ENCODE measurements at regions not wholly inside any gene's neighbourhood (a gene's known extent, or its start where the extent isn't known, plus 50 kb on each side); places are given as distances from the start of the nearest gene placed in this dataset.

DNA sequence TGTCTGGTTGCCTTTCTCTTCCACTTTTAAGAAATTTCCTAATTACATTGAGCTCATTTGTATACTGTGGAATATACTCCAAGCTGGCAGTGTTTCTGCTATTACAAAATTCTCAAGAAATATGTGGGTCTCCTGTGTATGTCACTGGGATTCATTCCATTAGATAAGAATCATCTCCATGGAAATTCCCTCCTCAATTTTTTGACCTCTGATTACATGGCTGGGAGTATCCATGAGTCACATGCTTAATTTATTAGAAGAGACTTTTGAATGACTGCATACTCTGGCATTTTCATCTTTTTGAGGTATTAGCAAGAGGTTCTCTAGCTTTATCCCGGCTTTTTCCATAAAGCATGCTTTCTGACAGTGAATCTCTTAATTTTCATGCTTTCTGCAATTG, 665.5 kb upstream of the CNTNAP5 start:
- H3K4me3 ChIP-seq (replicated peaks; ENCODE audit: low read depth, low read length): no peak overlapping the region
- no peak for DNase-seq (ENCODE audit: low read depth)
- TF ChIP-seq, protein P1, sequence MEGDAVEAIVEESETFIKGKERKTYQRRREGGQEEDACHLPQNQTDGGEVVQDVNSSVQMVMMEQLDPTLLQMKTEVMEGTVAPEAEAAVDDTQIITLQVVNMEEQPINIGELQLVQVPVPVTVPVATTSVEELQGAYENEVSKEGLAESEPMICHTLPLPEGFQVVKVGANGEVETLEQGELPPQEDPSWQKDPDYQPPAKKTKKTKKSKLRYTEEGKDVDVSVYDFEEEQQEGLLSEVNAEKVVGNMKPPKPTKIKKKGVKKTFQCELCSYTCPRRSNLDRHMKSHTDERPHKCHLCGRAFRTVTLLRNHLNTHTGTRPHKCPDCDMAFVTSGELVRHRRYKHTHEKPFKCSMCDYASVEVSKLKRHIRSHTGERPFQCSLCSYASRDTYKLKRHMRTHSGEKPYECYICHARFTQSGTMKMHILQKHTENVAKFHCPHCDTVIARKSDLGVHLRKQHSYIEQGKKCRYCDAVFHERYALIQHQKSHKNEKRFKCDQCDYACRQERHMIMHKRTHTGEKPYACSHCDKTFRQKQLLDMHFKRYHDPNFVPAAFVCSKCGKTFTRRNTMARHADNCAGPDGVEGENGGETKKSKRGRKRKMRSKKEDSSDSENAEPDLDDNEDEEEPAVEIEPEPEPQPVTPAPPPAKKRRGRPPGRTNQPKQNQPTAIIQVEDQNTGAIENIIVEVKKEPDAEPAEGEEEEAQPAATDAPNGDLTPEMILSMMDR (IDR thresholded peaks at IDR 0.05; ENCODE audit: low read length, missing control alignments): no peak

DNA sequence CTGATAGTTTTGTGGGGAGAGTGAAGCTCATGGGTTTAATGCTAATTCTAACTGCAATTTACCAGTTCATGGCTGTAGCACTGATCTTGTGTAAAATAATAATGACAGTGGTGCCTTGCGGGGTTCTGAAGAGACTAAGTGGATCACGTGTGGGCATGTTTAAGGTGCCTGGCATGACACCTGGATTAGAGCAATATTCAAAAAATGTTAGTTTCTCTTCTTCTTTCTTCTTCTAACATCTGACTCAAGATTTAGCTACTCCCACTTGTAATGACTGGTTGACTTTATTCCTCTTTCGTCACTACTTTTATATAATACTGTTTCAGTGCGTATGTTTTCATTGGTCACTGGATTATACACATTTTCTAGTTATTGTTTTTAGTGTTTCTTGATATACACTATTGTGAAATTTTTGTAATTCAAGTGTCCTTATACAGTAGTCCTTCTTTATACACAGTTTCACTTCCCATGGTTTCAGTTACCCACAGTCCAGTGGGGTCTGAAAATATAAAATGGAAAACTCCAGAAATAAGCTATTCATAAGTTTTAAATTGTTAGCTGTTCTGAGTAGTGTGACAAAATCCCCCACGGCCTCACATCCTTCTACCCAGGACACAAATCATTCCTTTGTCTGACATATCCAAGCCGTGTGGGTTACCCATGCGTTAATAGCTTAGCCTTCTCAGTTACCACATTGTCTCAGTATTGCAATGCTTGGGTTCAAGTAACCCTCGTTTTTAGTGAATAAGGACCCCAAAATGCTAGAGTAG, 662.2 kb upstream of the CNTNAP5 start:
- no peak overlapping the region for H3K4me3 ChIP-seq (replicated peaks; ENCODE audit: low read depth, low read length)
- DNase-seq (ENCODE audit: low read depth): no peak
- TF ChIP-seq, protein P1 (IDR thresholded peaks at IDR 0.05; ENCODE audit: low read length, missing control alignments): no peak

DNA sequence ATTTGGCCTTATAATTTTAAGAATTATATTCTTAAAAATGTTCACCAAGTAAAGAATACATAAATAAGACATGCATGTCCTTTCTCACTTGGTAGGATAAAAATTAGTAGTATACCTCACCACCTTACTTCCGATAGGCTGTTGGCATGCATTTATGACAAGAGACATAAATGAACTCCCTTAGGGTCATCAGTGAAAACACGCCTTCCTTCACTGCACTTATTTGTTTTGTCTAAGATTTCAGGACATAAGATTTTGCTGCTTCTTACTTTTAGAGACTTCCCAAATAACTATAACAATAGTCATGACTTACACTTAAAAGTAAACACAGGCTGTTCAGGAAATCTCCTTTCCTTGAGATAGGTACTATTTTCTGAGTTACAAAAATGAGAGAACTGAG, 661.3 kb upstream of the CNTNAP5 start:
- no peak overlapping the region for H3K4me3 ChIP-seq (replicated peaks; ENCODE audit: low read depth, low read length)
- TF ChIP-seq, protein P1 (IDR thresholded peaks at IDR 0.05; ENCODE audit: low read length, missing control alignments): no peak

DNA sequence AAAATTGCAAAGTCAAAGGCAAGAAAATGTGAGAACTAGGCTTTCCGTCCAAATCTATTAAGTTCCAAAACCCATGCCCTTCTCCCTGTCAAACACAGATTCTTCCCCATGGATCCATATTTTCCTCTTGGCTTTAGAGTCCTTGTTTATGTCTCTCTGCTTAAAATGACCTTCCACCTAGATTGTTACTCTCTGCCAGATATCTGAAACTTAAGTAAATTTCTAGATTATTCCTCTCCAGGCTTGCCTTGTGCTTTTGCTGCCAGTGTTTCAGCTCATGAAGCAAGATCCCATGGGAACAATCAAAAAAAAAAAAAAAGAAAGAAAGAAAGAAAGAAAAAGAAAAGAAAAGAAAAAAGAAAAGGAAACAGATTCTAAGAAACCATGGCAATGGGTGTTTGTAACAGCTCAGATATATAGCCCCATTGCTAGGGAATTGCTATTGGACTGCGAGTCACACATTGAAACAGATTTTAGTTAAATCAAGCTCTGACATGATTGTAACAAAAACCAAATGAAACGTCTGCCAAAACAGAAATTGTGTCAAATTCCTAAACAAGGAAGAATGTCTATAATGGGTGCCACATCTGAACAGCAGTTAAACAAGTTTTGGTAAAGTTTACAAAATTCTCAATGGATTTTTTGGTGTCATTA, 660.7 kb upstream of the CNTNAP5 start:
- TF ChIP-seq, protein P1 (IDR thresholded peaks at IDR 0.05; ENCODE audit: low read length, missing control alignments): no peak
- no peak for DNase-seq (ENCODE audit: low read depth)
- no peak overlapping the region for H3K4me3 ChIP-seq (replicated peaks; ENCODE audit: low read depth, low read length)

More for the DNA sequence above, 661.3 kb upstream of the CNTNAP5 start:
- no peak for DNase-seq (ENCODE audit: low read depth)

DNA sequence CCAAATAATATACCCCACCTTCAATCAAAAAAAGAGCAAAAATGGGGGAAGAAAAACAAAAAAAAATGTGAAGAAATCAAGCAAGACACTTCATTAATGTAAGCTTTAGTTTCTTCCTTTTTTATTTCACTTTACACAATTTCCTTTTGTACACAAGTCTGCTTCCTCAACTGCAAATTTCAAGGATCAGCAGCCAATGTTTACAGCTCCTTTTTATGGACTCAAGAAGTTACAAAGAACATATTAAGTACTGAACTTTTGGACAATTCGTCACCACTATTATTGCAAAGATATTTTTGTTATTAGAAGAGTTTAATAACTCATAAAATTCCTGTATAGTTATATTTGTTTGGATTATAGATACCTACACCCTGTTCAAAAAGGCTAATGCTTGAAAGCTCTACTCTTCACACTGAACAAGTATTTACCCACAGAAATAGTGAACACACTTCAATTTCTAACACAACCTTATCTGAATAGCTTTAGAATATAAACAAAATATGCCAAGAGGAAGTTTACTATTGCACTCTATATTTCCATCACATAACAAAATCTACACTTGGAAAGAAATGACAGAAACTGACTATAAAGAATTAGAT, 658.7 kb upstream of the CNTNAP5 start:
- no peak for DNase-seq (ENCODE audit: low read depth)
- TF ChIP-seq, protein P1 (IDR thresholded peaks at IDR 0.05; ENCODE audit: low read length, missing control alignments): no peak

DNA sequence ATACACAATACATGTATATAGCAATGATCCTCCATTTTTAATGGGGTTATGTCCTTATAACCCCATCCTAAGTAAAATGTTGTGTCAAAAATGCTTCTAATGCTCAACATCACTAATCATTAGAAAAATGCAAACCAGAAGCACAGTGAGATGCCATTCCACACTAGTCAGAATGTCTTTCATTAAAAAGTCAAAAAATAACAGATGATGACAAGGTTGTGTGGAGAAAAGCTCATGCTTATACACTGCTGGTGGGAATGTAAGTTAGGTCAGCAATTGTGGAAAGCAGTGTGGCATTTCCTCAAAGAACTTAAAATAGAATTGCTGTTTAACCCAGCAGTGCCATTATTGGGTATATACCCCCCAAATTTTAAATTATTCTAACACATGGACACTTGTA, 654.9 kb upstream of the CNTNAP5 start:
- H3K4me3 ChIP-seq (replicated peaks; ENCODE audit: low read depth, low read length): no peak overlapping the region
- DNase-seq (ENCODE audit: low read depth): no peak

More for the DNA sequence above, 658.7 kb upstream of the CNTNAP5 start:
- H3K4me3 ChIP-seq (replicated peaks; ENCODE audit: low read depth, low read length): no peak overlapping the region

More for the DNA sequence above, 654.9 kb upstream of the CNTNAP5 start:
- TF ChIP-seq, protein P1 (IDR thresholded peaks at IDR 0.05; ENCODE audit: low read length, missing control alignments): no peak

Data from fibroblast of pulmonary artery (primary cell).